ENCODE measurements at regions not wholly inside any gene's neighbourhood (a gene's known extent, or its start where the extent isn't known, plus 50 kb on each side); places are given as distances from the start of the nearest gene placed in this dataset.

DNA sequence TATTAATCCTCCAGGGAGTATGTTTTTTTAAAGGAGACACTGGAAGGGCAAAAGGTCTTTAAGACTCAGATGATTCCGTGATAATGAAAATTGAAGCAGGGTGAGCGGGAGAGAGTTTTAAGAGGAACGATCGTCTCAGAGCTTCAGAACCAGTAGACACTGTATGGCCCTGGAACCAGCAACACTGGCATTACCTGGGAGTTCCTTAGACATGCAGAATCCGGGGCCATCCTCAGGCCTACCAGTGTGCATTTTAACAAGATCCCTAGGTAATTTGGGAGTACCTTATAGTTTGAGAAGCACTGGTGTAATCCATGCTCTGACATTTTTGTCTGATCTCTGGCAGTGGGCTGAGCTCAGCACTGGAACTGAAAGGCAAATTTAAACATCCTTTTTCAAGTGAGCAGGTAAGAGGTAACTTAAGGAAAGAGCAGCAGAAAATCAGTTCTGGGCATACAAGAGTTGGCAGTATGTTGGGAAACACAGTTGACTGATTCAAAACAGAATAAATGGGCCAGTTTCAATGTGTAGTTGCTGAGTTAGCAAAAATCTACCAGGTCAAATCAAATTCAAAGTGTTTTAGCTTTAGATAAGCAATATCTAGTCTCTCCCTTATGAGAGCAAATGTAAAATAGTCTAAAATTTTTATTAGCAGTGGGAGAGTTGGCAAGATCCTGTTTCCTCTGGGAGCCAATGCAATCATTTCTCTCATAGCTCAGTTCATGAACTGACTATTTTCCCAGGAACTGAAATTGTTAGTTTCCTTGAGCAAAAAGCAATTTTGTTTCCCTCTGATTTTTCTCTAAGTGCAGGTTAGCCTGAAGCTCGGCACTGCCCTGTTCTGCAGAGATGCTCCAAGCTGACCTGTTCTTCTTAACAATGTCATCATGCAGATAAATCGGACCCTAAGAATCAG, 97.2 kb upstream of the ELMO1 start:
- H3K27ac ChIP-seq: no peak overlapping the region
- H3K4me1 ChIP-seq: no peaks in the 10 kb centered on the region
- H3K9me3 ChIP-seq: no peaks in the 10 kb centered on the region
- no peaks in the 10 kb centered on the region for H3K27me3 ChIP-seq
- TF ChIP-seq, protein P1, sequence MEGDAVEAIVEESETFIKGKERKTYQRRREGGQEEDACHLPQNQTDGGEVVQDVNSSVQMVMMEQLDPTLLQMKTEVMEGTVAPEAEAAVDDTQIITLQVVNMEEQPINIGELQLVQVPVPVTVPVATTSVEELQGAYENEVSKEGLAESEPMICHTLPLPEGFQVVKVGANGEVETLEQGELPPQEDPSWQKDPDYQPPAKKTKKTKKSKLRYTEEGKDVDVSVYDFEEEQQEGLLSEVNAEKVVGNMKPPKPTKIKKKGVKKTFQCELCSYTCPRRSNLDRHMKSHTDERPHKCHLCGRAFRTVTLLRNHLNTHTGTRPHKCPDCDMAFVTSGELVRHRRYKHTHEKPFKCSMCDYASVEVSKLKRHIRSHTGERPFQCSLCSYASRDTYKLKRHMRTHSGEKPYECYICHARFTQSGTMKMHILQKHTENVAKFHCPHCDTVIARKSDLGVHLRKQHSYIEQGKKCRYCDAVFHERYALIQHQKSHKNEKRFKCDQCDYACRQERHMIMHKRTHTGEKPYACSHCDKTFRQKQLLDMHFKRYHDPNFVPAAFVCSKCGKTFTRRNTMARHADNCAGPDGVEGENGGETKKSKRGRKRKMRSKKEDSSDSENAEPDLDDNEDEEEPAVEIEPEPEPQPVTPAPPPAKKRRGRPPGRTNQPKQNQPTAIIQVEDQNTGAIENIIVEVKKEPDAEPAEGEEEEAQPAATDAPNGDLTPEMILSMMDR (IDR thresholded peaks at IDR 0.05): no peak
- intact Hi-C loops (cut with DNase I): no loop called here
- H3K4me3 ChIP-seq: no peak overlapping the region
- H3K36me3 ChIP-seq: no peaks in the 10 kb centered on the region
- H3K9ac ChIP-seq (ENCODE audit: low read depth in 2 of 2, low read length in 2 of 2): no peak overlapping the region
- DNase-seq: no peak

DNA sequence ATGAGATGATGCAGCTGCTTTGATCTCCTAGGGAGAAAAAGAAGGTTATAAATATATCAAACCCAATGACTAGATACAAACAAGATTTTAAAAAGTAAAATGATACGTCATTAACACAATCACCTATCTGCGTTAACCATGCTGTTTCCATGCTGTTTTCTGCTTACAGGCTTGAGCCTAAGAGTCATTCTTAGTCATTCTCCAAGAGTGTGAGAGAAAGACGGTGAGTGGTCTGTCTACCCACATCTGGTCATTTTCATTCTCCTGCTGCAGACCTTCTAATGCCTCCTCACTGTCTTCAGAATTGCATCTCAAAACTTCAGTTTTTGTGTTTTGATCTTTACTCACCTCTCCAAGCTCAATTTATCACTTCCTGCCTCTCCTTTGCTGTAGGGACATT, 98.0 kb upstream of the ELMO1 start:
- Histone ChIP-seq H3K4me3 (no peak overlapping the region), H3K27ac (no peak overlapping the region), H3K4me1 (no peaks in the 10 kb centered on the region), H3K9ac (ENCODE audit: low read depth in 2 of 2, low read length in 2 of 2) (no peak overlapping the region), H3K36me3 (no peaks in the 10 kb centered on the region), H3K27me3 (no peaks in the 10 kb centered on the region), H3K9me3 (no peaks in the 10 kb centered on the region)
- TF ChIP-seq, protein P1 (IDR thresholded peaks at IDR 0.05): no peak
- intact Hi-C loops (cut with DNase I): no loop called here
- no peak for DNase-seq

DNA sequence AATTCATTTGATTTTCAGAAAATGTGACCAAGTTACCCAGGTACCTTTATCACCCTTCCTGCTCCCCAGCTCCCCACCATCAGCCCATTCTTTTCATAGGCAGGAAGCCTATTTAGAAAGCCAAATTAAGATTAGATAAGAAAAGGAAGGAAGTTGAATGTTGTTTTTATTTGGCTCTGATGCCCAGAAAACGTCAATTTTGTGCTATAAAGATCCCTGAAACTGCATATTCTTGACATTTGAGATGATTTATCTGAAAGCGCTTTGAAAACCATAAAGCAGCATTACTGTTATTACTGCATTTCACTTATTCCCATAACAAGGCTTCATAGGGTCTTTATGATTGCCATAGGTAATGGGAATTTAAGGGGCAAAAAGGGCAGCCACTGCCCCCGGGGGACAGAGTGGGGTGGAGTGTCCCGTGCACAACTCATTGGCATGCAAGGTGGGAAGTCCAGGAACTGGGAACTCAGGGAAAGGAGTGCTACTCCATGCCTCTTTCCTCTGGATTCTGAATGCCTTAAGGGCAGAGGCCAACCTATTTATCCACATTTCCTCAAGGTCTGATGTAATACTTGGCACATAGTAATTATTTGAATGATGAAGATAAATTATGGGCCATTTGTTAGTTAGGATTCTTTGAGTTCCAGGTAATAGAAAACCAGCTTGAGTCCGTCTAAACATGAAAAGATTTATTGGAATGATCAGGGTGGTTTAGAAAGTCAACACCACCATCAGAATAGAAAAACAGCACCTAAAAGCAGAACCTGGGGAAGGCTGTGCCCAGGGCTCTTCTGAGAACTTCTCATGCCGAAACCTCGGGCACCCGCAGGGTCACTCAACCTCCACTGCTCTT, 100.6 kb upstream of the ELMO1 start:
- no peaks in the 10 kb centered on the region for H3K9me3 ChIP-seq
- DNase-seq: no peak
- intact Hi-C loops (cut with DNase I): no loop called here
- no peak overlapping the region for H3K27ac ChIP-seq
- H3K9ac ChIP-seq (ENCODE audit: low read depth in 2 of 2, low read length in 2 of 2): no peak overlapping the region
- H3K4me3 ChIP-seq: no peak overlapping the region
- H3K4me1 ChIP-seq: no peaks in the 10 kb centered on the region
- H3K36me3 ChIP-seq: no peaks in the 10 kb centered on the region
- H3K27me3 ChIP-seq: no peaks in the 10 kb centered on the region
- TF ChIP-seq, protein P1 (IDR thresholded peaks at IDR 0.05): no peak

DNA sequence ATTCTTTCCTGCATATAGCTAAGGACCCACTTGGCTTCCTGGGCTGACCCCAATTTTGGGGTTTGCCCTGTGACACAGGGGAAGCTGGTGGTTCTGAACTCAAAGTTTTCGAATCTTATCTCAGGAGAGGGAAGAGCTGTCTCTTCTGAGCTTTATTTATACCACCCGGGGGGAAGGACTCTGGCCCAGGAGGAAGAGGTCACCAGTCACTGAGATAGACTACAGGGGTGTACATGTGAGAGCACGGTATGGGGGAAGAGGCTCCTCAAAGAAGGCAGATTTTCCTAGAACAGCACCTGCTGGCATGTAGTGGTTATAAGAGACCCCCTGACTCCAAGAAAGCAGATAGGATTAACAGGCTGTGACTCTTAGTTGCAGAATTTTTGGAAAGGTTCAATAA, 101.8 kb upstream of the ELMO1 start:
- Histone ChIP-seq H3K27me3 (no peaks in the 10 kb centered on the region), H3K9ac (ENCODE audit: low read depth in 2 of 2, low read length in 2 of 2) (no peak overlapping the region), H3K36me3 (no peaks in the 10 kb centered on the region), H3K9me3 (no peaks in the 10 kb centered on the region), H3K27ac (no peak overlapping the region), H3K4me1 (no peaks in the 10 kb centered on the region), H3K4me3 (no peak overlapping the region)
- TF ChIP-seq, protein P1 (IDR thresholded peaks at IDR 0.05): no peak
- intact Hi-C loops (cut with DNase I): no loop called here
- no peak for DNase-seq

DNA sequence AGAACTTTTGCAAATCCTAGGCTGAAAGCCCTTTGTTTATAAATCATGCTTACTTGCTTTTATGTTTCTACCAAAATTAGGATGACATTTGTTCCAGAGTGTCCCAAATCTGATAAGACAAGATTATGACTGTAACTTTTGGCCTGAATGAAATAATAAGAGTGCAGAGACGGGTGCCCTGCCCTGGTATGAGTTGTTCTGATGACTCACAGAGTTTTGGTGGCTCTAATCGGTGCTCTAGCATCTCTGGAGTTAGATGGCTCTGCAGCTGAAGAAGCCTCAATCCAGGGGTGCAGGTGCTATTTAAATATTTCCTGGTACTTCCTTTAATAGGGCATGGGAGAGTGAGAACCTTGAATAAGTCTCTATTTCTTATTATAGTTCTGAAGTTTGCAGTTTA, 102.2 kb upstream of the ELMO1 start:
- TF ChIP-seq, protein P1 (IDR thresholded peaks at IDR 0.05): no peak
- intact Hi-C loops (cut with DNase I): no loop called here
- Histone ChIP-seq H3K9me3 (no peaks in the 10 kb centered on the region), H3K27ac (no peak overlapping the region), H3K4me3 (no peak overlapping the region), H3K27me3 (no peaks in the 10 kb centered on the region), H3K36me3 (no peaks in the 10 kb centered on the region), H3K4me1 (no peaks in the 10 kb centered on the region), H3K9ac (ENCODE audit: low read depth in 2 of 2, low read length in 2 of 2) (no peak overlapping the region)
- no peak for DNase-seq
